ENCODE measurements at regions not wholly inside any gene's neighbourhood (a gene's known extent, or its start where the extent isn't known, plus 50 kb on each side); places are given as distances from the start of the nearest gene placed in this dataset.

DNA sequence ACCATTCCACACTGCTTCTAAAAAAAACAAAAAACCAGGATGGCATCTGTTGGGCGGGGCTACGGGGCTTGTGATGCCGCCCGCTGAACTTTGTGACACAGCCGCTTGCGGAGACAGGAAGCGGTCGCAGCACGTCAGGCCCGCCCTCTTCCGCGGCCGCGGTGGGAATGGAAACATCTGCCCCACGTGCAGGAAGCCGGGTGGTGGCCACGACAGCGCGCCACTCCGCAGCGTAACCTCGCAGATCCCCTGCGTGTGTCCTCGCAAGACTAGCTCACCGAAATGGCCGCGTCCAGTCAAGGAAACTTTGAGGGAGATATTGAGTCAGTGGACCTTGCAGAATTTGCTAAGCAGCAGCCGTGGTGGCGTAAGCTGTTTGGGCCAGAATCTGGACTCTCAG, 168.5 kb downstream of the SUCLG1 start:
- intact Hi-C loops (cut with micrococcal nuclease), result no loop called here

DNA sequence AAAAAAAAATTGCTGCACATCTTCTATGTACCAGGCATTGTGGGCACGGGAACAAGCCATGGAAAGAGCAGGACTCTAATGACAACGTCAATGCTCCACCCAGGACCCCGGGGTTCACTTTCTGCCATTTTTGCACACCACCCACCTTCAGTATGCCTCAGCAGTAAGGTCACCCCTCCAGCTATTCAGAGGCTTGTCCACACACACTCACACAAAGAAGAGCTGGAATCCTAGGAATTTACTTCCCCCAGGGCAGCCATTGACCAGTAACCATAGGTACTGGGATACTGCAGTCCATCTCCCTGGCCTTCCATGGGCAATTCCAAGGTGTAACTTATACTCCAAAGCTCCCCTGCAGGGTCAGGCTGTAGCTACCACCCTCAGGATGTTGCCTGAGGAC, 170.8 kb downstream of the SUCLG1 start:
- intact Hi-C loops (cut with micrococcal nuclease), result no loop called here

DNA sequence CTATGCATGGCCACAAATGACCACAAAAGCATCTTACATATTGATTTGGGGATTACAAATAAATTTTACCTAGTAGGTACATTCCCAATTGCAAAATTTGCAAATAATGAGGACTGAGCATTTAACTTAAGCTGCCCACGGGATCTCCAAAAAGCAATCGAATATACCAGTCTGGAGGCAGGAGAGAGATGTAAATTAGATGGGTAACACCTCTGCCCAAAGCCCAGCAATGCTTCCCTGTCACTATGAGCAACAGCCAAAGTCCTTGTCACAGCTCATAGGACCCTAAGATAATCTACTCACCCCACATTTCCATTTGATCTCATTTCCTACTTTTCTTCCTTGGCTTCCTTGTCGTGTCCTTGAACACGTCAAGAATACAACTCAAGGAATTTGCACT, 172.2 kb downstream of the SUCLG1 start:
- intact Hi-C loops (cut with micrococcal nuclease), result no loop called here

GRCh38 chr2:84285056-84285747, 173.9 kb downstream of the SUCLG1 start:
- intact Hi-C loops (cut with micrococcal nuclease), result no loop called here

DNA sequence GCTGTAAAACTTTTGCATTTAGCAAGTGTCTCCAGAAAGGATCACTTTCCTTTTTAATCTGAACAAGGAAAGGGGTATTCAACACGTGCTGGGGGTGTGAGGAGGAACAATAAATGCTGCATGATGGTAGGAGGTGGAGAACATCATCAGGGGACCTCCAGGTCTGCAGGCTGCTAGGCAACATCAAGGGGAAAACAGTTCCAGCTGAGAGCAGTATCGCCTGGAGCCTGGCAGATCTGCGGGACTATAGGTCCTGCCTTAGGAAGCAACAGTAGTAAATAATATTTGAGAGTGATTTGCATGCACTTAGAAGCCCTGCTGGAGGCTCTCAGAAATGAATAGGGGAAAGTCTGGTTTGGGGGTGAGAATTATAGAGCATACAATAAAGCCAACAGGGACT, 175.6 kb downstream of the SUCLG1 start:
- intact Hi-C loops (cut with micrococcal nuclease), result no loop called here

DNA sequence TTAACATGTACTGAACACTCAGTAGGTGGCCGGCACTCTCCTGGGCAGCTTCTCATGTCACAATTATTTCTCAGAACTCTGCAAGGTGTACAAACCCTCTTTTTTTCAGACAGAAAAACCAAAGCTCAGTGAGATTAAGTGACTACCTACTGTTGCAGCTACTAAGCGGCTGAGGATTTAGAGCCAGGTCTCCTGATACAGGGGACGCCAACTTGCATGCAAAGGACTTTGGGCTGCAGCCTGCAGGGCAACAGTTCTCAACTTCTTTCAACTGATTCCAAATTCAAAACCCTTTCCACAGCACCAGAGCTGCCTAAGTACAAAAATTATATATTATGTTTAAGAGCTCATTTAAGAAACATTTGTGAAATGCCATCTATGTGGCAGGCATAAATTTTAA, 177.6 kb downstream of the SUCLG1 start:
- intact Hi-C loops (cut with micrococcal nuclease), result no loop called here

GRCh38 chr2:84280873-84281272, 178.2 kb downstream of the SUCLG1 start:
- intact Hi-C loops (cut with micrococcal nuclease), result no loop called here

DNA sequence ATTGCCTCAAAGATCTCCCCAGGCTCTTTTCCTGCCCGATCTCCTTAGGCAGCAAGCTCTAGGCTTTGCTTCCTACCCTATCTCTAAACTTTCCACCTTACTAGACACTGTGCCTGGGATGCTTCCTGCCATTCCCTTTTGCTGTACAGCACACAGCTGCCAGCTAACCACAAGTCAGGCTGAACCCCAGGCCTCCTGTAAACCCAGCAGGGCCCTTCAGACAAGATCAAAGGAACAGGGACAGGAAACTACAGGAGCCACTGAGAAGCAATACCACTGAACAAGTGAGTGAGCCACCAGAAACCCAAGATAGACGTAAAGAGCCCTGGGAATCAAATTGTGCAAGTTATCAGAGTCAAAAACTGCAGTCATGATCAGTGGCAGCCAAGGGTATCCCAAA, 180.7 kb downstream of the SUCLG1 start:
- intact Hi-C loops (cut with micrococcal nuclease), result no loop called here

DNA sequence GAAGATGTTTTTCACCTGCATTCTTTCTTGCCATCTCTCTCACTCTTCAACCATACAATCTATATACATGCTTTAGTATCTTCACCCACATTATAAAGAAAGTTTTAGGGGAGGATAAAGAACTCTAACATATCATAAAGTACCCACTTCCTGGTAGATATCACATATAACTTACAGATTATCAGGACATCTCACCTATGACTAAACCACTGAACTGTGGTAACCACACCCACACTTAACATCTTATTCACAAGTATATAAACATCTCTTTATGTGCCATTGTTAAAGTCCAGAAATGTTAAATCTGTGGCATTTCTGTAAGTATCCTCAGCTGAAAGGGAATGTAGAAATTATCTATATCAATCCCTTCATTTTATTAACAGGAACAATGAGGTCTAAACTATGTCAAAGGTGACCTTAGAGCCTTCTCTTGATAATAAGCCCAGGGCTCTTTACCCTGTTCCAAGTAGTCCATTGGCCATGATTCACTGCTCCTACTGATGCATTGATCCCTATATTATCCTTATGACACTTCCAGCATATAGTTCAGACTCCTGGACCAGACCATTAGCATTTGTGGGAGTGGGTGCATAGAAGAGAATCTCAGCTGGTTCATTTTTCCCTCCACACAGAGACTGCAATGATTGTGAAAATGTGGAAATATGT, 182.4 kb downstream of the SUCLG1 start:
- intact Hi-C loops (cut with micrococcal nuclease), result no loop called here

GRCh38 chr2:84273406-84273805, 185.7 kb downstream of the SUCLG1 start:
- intact Hi-C loops (cut with micrococcal nuclease), result no loop called here

DNA sequence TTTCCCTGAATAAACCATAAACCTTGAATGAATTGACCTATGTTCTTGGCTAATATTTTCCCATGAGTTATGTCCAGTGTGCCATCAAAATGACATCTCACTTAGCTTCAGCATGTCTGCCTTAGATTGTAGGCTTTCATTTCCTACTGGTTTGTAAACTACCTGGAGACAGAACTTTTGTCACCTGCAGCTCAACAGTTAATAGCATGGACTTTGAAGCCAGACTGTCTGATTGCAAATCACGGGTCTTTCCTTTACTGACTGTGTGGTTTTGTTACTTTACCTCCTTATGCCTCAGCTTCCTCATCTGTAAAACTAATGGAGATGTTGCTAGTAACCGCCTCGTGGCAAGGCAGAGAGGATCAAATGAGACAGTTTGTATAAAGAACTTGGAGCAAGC, 187.1 kb downstream of the SUCLG1 start:
- intact Hi-C loops (cut with micrococcal nuclease), result no loop called here

- intact Hi-C loops (cut with micrococcal nuclease), result no loop called here
Measured at GRCh38 chr2:84257831-84258230, 201.2 kb downstream of the SUCLG1 start.

DNA sequence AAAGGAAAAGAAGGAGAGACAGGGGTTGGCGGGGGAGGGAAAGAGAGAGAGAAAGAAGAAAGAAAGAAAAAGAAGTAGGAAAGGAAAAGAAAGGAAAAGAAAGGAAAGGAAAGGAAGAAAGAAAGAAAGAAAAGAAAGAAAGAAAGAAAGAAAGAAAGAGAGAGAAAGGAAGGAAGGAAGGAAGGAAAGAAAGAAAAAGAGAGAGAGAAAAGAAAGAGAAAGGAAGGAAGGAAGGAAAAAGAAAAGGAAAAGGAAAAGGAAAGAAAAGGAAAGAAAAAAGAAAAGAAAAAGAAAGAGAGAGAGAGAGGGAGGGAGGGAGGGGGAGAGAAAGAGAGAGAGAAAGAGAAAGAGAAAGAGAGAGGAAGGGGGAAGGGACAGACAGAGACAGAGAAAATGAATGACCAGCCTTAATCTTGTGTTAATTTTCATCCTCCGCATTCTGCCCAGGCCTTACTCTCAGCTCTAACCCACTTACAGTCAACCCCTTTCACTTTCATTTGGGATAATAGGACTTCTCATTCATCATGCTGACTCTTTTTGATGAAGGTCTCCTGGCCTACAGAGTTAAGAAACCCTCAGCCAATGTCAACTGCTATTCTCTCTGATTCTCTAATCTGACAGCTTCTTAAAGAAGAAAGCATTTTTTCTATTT, 207.3 kb downstream of the SUCLG1 start:
- intact Hi-C loops (cut with micrococcal nuclease), result no loop called here

- intact Hi-C loops (cut with micrococcal nuclease), result no loop called here
Measured at GRCh38 chr2:84249140-84249539, 209.9 kb downstream of the SUCLG1 start.

- intact Hi-C loops (cut with micrococcal nuclease), result no loop called here
Measured at GRCh38 chr2:84247532-84247931, 211.5 kb downstream of the SUCLG1 start.

DNA sequence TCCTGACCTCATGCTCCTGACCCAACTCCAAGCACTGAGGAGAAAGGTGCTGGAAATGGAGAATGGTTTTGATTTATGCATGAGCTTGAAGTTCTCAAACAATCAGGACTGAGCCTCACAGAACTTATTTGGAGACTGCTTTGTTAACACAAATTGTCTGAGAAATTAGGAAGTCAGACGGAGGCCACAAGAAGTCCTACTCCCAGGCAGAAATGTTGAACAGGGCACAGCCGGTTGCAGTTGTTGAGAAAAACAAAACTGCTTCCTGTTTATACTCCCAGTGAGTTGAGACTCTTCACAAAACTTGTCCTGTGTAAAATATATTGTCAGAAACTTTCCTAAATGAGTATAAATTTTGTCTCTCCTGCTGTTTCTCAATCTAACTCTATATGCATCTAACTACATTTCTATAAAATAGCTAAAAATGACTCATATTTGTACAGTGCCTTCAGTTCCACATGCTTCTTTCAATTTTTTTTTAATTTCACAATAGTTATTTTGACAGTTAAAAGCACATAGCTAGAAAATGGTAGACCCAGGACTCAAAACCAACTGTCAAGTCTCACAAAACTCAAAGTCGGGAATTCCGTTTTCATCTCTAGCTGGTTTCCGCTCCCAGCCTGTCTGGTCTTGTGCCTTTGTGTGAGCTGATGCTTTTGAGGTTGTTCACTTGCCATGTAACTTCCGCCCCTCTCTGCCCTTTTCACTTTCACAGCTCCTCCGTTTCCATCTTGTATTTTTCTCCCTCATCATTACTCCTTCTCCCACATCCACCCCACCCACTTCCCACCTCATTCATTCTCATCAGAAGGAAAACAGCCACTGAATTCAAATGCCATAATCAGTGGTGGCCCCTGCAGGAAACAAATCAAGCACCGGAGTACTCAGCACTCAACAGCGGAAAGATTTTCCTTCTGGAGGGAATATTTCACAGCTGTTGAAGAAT, 215.0 kb downstream of the SUCLG1 start:
- intact Hi-C loops (cut with micrococcal nuclease), result no loop called here

DNA sequence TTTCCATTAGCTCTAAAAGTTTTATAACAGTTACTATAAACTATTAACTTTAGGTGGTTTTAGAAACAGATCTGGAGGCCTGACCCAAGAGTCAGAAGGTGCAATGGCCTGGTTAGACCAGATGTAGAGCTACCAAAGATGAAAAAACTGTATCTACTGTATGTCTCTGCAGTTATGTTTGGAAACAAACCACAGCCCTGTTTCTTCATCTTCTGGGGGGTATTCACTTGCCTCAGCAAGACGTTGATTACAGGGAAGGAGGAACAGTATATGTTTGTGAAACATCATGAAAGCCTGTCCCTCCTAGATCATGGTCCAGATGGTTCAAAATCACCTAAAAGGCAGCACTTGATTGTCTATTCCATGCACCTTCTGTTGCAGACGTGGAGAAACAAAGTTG, 220.2 kb downstream of the SUCLG1 start:
- intact Hi-C loops (cut with micrococcal nuclease), result no loop called here

DNA sequence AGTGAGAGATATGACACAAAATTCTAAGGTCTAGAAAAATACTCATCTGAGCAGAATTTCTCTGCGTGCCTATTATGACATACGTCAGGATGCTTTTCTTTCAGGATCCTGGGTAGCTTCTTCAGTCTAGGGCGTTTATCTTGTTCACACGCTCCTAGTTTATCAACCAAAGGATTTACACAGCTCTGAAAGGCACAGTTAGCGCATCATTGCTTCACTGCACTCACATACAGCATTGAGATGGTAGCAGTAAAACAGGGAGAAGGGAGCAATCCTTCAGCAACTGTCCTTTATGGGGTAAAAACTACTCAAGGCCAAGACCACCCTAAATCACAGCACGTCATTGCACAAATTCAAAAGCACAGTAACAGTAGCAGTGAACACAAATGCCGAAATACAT, 222.8 kb downstream of the SUCLG1 start:
- intact Hi-C loops (cut with micrococcal nuclease), result no loop called here

GRCh38 chr2:84234103-84234502, 225.0 kb downstream of the SUCLG1 start:
- intact Hi-C loops (cut with micrococcal nuclease), result no loop called here

- intact Hi-C loops (cut with micrococcal nuclease), result no loop called here
Measured at GRCh38 chr2:84231478-84231877, 227.6 kb downstream of the SUCLG1 start.

- intact Hi-C loops (cut with micrococcal nuclease), result no loop called here
Measured at GRCh38 chr2:84224121-84224520, 235.0 kb downstream of the SUCLG1 start.

DNA sequence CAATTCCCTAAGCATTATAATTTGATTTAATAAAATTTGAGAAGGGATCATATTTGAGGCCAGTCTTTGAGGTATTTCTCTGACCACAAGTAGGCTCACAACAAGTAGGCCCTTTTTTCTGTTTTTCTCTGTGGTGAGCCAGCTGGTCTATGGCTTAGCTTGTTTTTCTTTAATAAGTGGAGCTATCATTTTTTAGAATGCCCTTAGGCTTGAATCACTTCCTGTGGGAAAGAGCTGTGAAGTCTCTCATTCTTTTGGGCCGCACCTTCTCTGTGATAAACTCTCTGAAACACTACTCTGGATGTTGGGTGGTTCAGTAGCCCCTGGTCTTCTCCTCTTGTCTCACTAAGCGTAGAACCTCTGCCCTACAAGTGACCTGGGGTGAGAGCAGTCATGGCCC, 235.9 kb downstream of the SUCLG1 start:
- intact Hi-C loops (cut with micrococcal nuclease), result no loop called here
